ENCODE measurements at regions not wholly inside any gene's neighbourhood (a gene's known extent, or its start where the extent isn't known, plus 50 kb on each side); places are given as distances from the start of the nearest gene placed in this dataset.

GRCh38 chr5:144659634-144660227 lies 489.1 kb downstream of the KCTD16 start (continued):
- no peak for TF ChIP-seq POLR2AphosphoS2 (conservative IDR thresholded peaks at IDR 0.05; ENCODE audit: low read length)
- no peak for TF ChIP-seq JUNB (IDR thresholded peaks at IDR 0.05)

- Histone ChIP-seq H3K27ac (no peak overlapping the region), H3K4me2 (no peak overlapping the region), H3K4me1 (no peaks in the 10 kb centered on the region), H3K4me3 (no peak overlapping the region), H3K9me3 (no peaks in the 10 kb centered on the region)
- no peak for FAIRE-seq
- TF ChIP-seq USF2 (IDR thresholded peaks at IDR 0.05) (no peak), ZSCAN20 (CRISPR knock-in tag; IDR thresholded peaks at IDR 0.05) (no peak), KDM5A (IDR thresholded peaks at IDR 0.05) (no peak)
- DNase-seq (ENCODE audit: low read depth in 1 of 2, low spot score in 1 of 2): no peak
- 42% methylated on average over 3 of the region's 3 CpGs for WGBS (ENCODE audit: missing lambda C conversion rate)
- ChIA-PET CTCF (no interaction called here), POLR2A (no interaction called here)
- no peak for ATAC-seq
These were observed 473.6 kb downstream of the KCTD16 start for GRCh38 chr5:144644317-144644716.

- POLR2A ChIA-PET: no interaction called here
- H3K4me2 ChIP-seq: no peak overlapping the region
- H3K4me1 ChIP-seq: no peaks in the 10 kb centered on the region
- TF ChIP-seq PBX3 (IDR thresholded peaks at IDR 0.05): no peak
- TF ChIP-seq RFX5 (IDR thresholded peaks at IDR 0.05): no peak
- no peak for TF ChIP-seq ESRRA (IDR thresholded peaks at IDR 0.05; ENCODE audit: borderline replicate concordance, low read length)
- TF ChIP-seq KDM1A (IDR thresholded peaks at IDR 0.05; ENCODE audit: low read depth): no peak
- TF ChIP-seq HOXB13 (CRISPR knock-in tag; IDR thresholded peaks at IDR 0.05; ENCODE audit: low read depth): no peak
- no peak for TF ChIP-seq TP53 (CRISPR knock-in tag; IDR thresholded peaks at IDR 0.05)
- no peak for TF ChIP-seq BHLHE40 (IDR thresholded peaks at IDR 0.05; ENCODE audit: low read depth, low read length)
- no peak for TF ChIP-seq JUNB (IDR thresholded peaks at IDR 0.05)
- no peak for TF ChIP-seq RAD21 (conservative IDR thresholded peaks at IDR 0.05 in 1 of 2, IDR thresholded peaks at IDR 0.05 in 1 of 2)
- no peak for TF ChIP-seq CTCF (IDR thresholded peaks at IDR 0.05)
- 20% methylated on average over 2 of the region's 2 CpGs for WGBS (ENCODE audit: missing lambda C conversion rate)
- no peaks in the 10 kb centered on the region for H3K9me3 ChIP-seq
- no peak overlapping the region for H3K4me3 ChIP-seq
- H3K27ac ChIP-seq: no peak overlapping the region
- FAIRE-seq (no peak), DNase-seq (ENCODE audit: low read depth in 1 of 2, low spot score in 1 of 2) (no peak), ATAC-seq (no peak)
- CTCF ChIA-PET: interaction anchor here (0.6 kb wide), 1 partner anchor 206 kb away, joined by 3 read pairs; no protein-coding TSS in a partner anchor
These were observed 468.1 kb downstream of the KCTD16 start for GRCh38 chr5:144638787-144639186.

GRCh38 chr5:144634138-144634537 lies 463.5 kb downstream of the KCTD16 start:
- DNase-seq (ENCODE audit: low read depth in 1 of 2, low spot score in 1 of 2): no peak
- CTCF ChIA-PET: no interaction called here
- ATAC-seq: no peak
- TF ChIP-seq REST (IDR thresholded peaks at IDR 0.05) (peak; percentile 47; the same call in 1 of the 2 replicates), RARB (CRISPR knock-in tag; IDR thresholded peaks at IDR 0.05) (no peak)
- Histone ChIP-seq H3K4me2 (no peak overlapping the region), H3K27ac (no peak overlapping the region), H3K9me3 (no peaks in the 10 kb centered on the region), H3K4me3 (no peak overlapping the region), H3K4me1 (no peaks in the 10 kb centered on the region)
- WGBS (ENCODE audit: missing lambda C conversion rate): 5% methylated on average over 2 of the region's 2 CpGs
- POLR2A ChIA-PET: no interaction called here
- no peak for FAIRE-seq

Measured in A549 (cell line).